ENCODE measurements at regions not wholly inside any gene's neighbourhood (a gene's known extent, or its start where the extent isn't known, plus 50 kb on each side); places are given as distances from the start of the nearest gene placed in this dataset.

DNA sequence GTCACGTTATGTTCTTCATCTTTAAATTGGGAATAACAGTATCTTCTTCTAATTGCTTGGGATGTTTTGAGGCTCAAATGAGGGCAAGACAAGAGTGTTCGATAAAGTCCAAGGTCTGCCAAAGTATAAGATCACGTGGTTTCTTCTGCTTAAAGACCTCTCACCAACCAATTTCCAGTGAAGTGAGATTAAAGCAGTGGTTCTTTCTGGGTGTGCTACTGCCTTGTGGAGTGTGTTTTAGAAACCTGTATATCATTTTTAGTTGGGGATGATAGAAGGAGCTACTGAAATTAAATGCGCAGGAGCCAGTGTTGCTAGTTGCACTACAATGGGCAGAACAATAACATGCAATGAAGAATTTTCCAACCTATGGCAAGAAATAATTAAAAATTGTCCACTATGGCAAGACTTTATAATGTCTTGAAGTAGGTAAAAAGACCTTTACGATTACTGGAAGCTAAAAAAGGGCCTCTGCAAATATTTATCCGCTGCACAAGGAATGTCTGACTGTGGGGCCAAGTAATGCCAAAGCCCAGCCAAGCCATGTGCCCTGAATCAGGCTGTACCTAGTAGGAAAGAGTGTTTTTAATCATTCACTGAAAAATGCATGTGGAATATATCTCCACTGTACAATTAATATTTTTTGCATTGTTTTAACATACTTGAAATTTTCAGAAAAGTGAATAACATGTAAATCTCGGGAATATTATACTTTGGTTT is 244.5 kb upstream of the REG3G start:
- no peaks in the 10 kb centered on the region for H3K36me3 ChIP-seq (ENCODE audit: insufficient read depth, low read length)
- H2AFZ ChIP-seq (ENCODE audit: low read depth, low read length): no peak overlapping the region
- H3K27me3 ChIP-seq (ENCODE audit: insufficient read depth, low read length, poor library complexity): no peaks in the 10 kb centered on the region
- H3K4me2 ChIP-seq (ENCODE audit: insufficient read depth, low read length): no peak overlapping the region
- no peaks in the 10 kb centered on the region for H3K4me1 ChIP-seq (ENCODE audit: insufficient read depth, low read length)
- H3K4me3 ChIP-seq (ENCODE audit: low read depth in 1 of 2, low read length in 2 of 2): no peak overlapping the region
- no peaks in the 10 kb centered on the region for H3K79me2 ChIP-seq (ENCODE audit: insufficient read depth, low read length)
- H3K27ac ChIP-seq (ENCODE audit: low read length): no peak overlapping the region
- ATAC-seq (ENCODE audit: insufficient read depth, low read depth) (no peak), DNase-seq (no peak)
- H3K9me3 ChIP-seq (ENCODE audit: insufficient read depth, low read length, severe bottlenecking): no peaks in the 10 kb centered on the region
- no peak for TF ChIP-seq EZH2 (IDR thresholded peaks at IDR 0.05; ENCODE audit: borderline replicate concordance, low read depth, low read length, severe bottlenecking)
- TF ChIP-seq, protein P1, sequence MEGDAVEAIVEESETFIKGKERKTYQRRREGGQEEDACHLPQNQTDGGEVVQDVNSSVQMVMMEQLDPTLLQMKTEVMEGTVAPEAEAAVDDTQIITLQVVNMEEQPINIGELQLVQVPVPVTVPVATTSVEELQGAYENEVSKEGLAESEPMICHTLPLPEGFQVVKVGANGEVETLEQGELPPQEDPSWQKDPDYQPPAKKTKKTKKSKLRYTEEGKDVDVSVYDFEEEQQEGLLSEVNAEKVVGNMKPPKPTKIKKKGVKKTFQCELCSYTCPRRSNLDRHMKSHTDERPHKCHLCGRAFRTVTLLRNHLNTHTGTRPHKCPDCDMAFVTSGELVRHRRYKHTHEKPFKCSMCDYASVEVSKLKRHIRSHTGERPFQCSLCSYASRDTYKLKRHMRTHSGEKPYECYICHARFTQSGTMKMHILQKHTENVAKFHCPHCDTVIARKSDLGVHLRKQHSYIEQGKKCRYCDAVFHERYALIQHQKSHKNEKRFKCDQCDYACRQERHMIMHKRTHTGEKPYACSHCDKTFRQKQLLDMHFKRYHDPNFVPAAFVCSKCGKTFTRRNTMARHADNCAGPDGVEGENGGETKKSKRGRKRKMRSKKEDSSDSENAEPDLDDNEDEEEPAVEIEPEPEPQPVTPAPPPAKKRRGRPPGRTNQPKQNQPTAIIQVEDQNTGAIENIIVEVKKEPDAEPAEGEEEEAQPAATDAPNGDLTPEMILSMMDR (IDR thresholded peaks at IDR 0.05; ENCODE audit: borderline replicate concordance, extremely low read depth, low read length, poor library complexity, severe bottlenecking): no peak
- H3K9ac ChIP-seq (ENCODE audit: low read depth, low read length): no peak overlapping the region
- no peaks in the 10 kb centered on the region for H4K20me1 ChIP-seq (ENCODE audit: insufficient read depth, low read length)

DNA sequence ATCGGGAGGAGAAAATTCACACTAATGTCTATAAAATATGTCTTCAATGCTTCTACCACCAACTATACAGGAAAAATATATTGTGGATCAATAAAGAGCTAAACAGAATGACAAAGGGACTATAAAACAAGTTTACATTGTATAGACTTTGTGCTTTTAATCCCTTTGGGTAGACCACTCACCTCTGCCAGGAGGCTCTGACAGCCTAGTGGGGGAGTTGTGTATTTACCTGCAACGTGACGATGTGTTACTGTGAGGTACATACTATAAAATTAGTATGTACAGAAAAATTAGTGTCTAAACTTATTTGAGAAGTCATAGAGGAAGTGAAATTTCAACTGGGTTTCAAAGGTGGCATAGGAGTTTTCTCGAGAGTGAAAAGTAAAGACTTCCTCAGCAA is 243.3 kb upstream of the REG3G start:
- no peaks in the 10 kb centered on the region for H3K79me2 ChIP-seq (ENCODE audit: insufficient read depth, low read length)
- no peak overlapping the region for H2AFZ ChIP-seq (ENCODE audit: low read depth, low read length)
- H3K9me3 ChIP-seq (ENCODE audit: insufficient read depth, low read length, severe bottlenecking): no peaks in the 10 kb centered on the region
- no peaks in the 10 kb centered on the region for H3K36me3 ChIP-seq (ENCODE audit: insufficient read depth, low read length)
- no peaks in the 10 kb centered on the region for H4K20me1 ChIP-seq (ENCODE audit: insufficient read depth, low read length)
- TF ChIP-seq EZH2 (IDR thresholded peaks at IDR 0.05; ENCODE audit: borderline replicate concordance, low read depth, low read length, severe bottlenecking): no peak
- TF ChIP-seq, protein P1 (IDR thresholded peaks at IDR 0.05; ENCODE audit: borderline replicate concordance, extremely low read depth, low read length, poor library complexity, severe bottlenecking): no peak
- H3K4me2 ChIP-seq (ENCODE audit: insufficient read depth, low read length): no peak overlapping the region
- H3K27me3 ChIP-seq (ENCODE audit: insufficient read depth, low read length, poor library complexity): no peaks in the 10 kb centered on the region
- ATAC-seq (ENCODE audit: insufficient read depth, low read depth) (no peak), DNase-seq (no peak)
- H3K4me3 ChIP-seq (ENCODE audit: low read depth in 1 of 2, low read length in 2 of 2): no peak overlapping the region
- H3K4me1 ChIP-seq (ENCODE audit: insufficient read depth, low read length): no peaks in the 10 kb centered on the region
- no peak overlapping the region for H3K9ac ChIP-seq (ENCODE audit: low read depth, low read length)
- H3K27ac ChIP-seq (ENCODE audit: low read length): no peak overlapping the region

DNA sequence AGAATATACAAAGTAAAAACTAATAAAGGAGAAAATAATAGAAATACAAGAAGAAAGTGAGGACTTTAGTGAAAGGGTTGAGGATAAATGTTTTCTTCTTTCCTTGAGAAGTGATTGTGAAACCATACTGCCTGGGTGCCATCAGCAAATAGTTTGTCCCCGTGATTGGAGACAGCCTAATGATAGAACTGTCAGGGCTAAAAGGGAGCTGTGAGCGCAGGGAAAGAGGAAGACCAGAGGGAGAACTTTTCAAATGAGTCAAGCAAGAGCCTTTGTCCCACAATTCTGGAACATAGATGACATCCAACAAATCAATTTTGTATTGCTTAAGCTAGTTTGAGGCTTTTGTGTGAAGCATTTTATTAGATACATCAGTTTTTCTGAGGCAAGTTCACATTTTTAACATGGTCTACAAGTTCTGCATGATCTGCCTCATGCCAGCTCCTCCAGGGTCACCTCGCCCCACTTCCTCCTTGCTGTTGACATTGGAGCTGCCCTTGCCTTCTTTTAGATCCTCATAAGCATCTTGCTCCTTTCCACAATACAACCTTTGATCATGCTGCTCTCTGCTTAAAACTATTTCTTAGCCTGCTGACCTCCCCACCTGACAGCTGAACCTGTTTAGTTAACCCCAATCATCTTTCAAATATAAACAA is 213.4 kb upstream of the REG3G start:
- Histone ChIP-seq H3K4me1 (ENCODE audit: insufficient read depth, low read length) (no peaks in the 10 kb centered on the region), H3K4me2 (ENCODE audit: insufficient read depth, low read length) (no peak overlapping the region), H3K9ac (ENCODE audit: low read depth, low read length) (no peak overlapping the region), H4K20me1 (ENCODE audit: insufficient read depth, low read length) (no peaks in the 10 kb centered on the region), H3K79me2 (ENCODE audit: insufficient read depth, low read length) (no peaks in the 10 kb centered on the region), H3K36me3 (ENCODE audit: insufficient read depth, low read length) (no peaks in the 10 kb centered on the region), H3K4me3 (ENCODE audit: low read depth in 1 of 2, low read length in 2 of 2) (no peak overlapping the region), H3K9me3 (ENCODE audit: insufficient read depth, low read length, severe bottlenecking) (no peaks in the 10 kb centered on the region), H3K27me3 (ENCODE audit: insufficient read depth, low read length, poor library complexity) (no peaks in the 10 kb centered on the region), H2AFZ (ENCODE audit: low read depth, low read length) (no peak overlapping the region), H3K27ac (ENCODE audit: low read length) (no peak overlapping the region)
- ATAC-seq (ENCODE audit: insufficient read depth, low read depth) (no peak), DNase-seq (no peak)
- no peak for TF ChIP-seq EZH2 (IDR thresholded peaks at IDR 0.05; ENCODE audit: borderline replicate concordance, low read depth, low read length, severe bottlenecking)
- TF ChIP-seq, protein P1 (IDR thresholded peaks at IDR 0.05; ENCODE audit: borderline replicate concordance, extremely low read depth, low read length, poor library complexity, severe bottlenecking): no peak

Data from DND-41 (cell line).